HepG2 (cell line): ENCODE measurements at regions not wholly inside any gene's neighbourhood (a gene's known extent, or its start where the extent isn't known, plus 50 kb on each side); places are given as distances from the start of the nearest gene placed in this dataset.

Source experiments
- HDAC1 ChIP-seq: sonication (generic); formaldehyde crosslinking; IDR thresholded peaks from 2 replicates; pipeline ENCODE4 v1.5.1; 2020; ENCODE audit warnings: mild to moderate bottlenecking, missing genetic modification reagents
- ZNF234 ChIP-seq: sonication (generic); formaldehyde crosslinking; conservative IDR thresholded peaks from 2 replicates; pipeline ENCODE4 v1.5.1; 2020; ENCODE audit warnings: mild to moderate bottlenecking, missing genetic modification reagents
- ZNF274 ChIP-seq: sonication (generic); formaldehyde crosslinking; IDR thresholded peaks from 2 replicates; pipeline ENCODE4 v1.5.1; 2020; ENCODE audit warnings: mild to moderate bottlenecking, missing genetic modification reagents

GRCh38 chr1:69077633-69078032, 490.1 kb upstream of the LRRC7 start:
- TF ChIP-seq ZNF274 (CRISPR knock-in tag), result no peak
- TF ChIP-seq HDAC1 (CRISPR knock-in tag), result no peak
- no peak for TF ChIP-seq ZNF234 (CRISPR knock-in tag)
